NCI-H1930 (cell line): ENCODE measurements at regions not wholly inside any gene's neighbourhood (a gene's known extent, or its start where the extent isn't known, plus 50 kb on each side); places are given as distances from the start of the nearest gene placed in this dataset.

Experiments used
- DNase-seq, 2 experiments: peaks; one replicate each; lab custom pipeline; 2025; lab: John Stamatoyannopoulos, UW

GRCh38 chr2:120548627-120549608 is 186.8 kb upstream of the GLI2 start:
- DNase-seq, result no peak

- DNase-seq, result no peak
Measured at GRCh38 chr2:120549841-120550240, 185.8 kb upstream of the GLI2 start.

GRCh38 chr2:120550282-120550681 is 185.4 kb upstream of the GLI2 start:
- DNase-seq, result no peak

- DNase-seq, result no peak
Measured at GRCh38 chr2:120550893-120551446, 184.7 kb upstream of the GLI2 start.

GRCh38 chr2:120551522-120551921 is 184.1 kb upstream of the GLI2 start:
- DNase-seq, result no peak

GRCh38 chr2:120552079-120552478 is 183.6 kb upstream of the GLI2 start:
- no peak for DNase-seq

GRCh38 chr2:120552800-120553481 is 182.7 kb upstream of the GLI2 start:
- peak; percentile 6 to 9 for DNase-seq

- no peak for DNase-seq
Measured at GRCh38 chr2:120554625-120555032, 181.0 kb upstream of the GLI2 start.

GRCh38 chr2:120555092-120555491 is 180.6 kb upstream of the GLI2 start:
- no peak for DNase-seq

- no peak for DNase-seq
Measured at GRCh38 chr2:120556911-120557310, 178.8 kb upstream of the GLI2 start.

GRCh38 chr2:120558847-120559246 is 176.8 kb upstream of the GLI2 start:
- no peak for DNase-seq

- no peak for DNase-seq
Measured at GRCh38 chr2:120559401-120559800, 176.3 kb upstream of the GLI2 start.

- DNase-seq, result no peak
Measured at GRCh38 chr2:120560330-120560729, 175.3 kb upstream of the GLI2 start.

GRCh38 chr2:120561379-120562035 is 174.2 kb upstream of the GLI2 start:
- DNase-seq, result no peak

GRCh38 chr2:120562218-120563005 is 173.3 kb upstream of the GLI2 start:
- no peak for DNase-seq

- no peak for DNase-seq
Measured at GRCh38 chr2:120563616-120564015, 172.1 kb upstream of the GLI2 start.

GRCh38 chr2:120564213-120565094 is 171.2 kb upstream of the GLI2 start:
- DNase-seq, result no peak

- no peak for DNase-seq
Measured at GRCh38 chr2:120565095-120565460, 170.6 kb upstream of the GLI2 start.

- DNase-seq, result no peak
Measured at GRCh38 chr2:120565929-120566328, 169.7 kb upstream of the GLI2 start.

- no peak for DNase-seq
Measured at GRCh38 chr2:120566331-120567035, 169.2 kb upstream of the GLI2 start.
